ENCODE measurements at regions not wholly inside any gene's neighbourhood (a gene's known extent, or its start where the extent isn't known, plus 50 kb on each side); places are given as distances from the start of the nearest gene placed in this dataset.
"Not testable (repeated sequence)": the region's sequence is repeated elsewhere in the genome, so short reads cannot be mapped to it uniquely, and the experiment has no call there.

DNA sequence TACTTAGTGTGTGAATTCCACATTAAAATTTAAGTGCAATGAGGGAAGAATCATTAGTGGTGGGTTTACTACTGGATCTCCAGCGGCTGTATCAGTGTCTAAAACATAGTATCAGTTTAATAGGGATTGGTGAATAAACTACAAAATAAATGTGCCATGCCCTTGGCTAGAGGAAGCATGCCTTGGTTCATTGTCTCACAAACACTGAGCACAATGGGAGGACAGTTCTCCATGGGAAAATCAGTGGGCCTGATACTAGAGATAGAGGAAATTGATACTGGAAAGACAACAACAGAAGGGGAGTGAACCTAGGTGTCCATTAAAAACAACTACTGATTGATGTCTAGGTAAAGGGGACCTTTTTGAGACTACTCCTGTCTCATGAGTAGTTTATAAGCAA lies 971.6 kb downstream of the SUCLG1 start:
- DNase-seq, result no peak

DNA sequence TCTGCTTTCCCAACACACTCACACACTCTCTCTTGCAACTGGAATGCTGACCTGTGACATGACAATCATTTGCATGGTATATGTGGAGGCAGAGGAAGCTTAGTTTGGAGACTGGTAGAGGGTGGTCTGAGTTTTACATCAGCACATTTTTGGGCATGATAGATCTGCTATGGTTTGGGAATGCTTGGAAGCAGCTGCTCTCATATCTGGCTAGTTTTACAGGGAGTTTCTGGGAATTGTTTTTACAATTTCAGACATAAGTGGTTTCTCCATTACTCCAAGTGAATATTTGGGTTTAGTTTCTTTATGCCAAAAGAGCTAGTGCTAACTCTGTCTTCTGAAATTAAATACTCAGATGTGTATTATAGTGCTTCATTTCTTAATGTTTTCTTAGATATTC lies 977.6 kb downstream of the SUCLG1 start:
- no peak for DNase-seq

DNA sequence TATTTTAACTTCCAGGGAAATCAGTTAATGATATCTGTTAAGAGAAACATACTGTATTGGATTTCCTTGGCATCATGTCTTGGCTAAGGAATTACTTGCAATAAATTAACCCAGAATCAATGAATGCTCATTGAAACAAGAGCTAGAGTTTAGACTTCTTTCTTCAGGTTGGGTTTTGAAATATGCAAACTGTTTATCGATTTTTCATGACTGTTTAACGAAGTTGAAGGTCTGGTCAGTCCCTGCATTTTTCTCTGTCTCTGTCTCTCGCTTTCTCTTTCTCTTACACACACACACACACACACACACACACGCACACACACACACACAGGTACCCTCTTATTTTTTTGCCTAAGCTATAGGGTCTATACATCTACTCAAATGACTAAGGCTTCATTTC lies 981.0 kb downstream of the SUCLG1 start:
- no peak for DNase-seq

DNA sequence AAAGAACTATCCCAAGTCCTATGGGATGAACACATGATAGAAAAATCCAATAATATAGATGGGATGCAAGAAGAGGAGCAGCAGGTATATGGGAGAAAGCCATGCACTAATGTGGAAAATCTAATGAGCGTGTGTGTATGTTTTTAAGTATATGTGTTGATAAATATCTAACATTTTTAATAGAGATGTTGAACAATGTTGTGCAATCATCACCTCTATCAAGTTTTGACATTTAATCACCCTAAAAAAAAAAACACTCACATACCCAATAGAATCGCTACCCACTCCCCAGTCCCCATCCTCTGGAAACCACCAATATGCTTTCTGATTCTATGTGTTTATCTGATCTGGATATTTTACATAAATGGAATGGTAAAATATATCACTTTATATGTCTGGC lies 983.7 kb downstream of the SUCLG1 start:
- no peak for DNase-seq

DNA sequence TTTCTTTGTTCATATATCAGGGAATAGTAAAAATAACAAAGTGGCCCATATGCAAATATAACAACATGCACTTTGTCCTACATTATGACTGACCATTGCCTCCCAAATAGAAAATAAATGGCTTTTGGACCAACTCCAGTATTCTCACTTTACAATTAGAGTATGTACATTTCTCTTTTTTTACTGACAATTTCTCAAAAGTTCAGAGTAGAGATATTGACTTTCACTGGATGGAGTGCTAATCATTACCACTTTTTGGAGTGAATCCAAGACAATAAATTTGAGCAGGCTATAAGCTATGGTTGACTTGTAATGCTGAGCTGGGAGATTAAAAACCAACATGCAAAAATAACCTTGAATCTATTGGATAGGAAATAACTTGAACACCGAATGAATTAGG lies 987.4 kb downstream of the SUCLG1 start:
- no peak for DNase-seq

DNA sequence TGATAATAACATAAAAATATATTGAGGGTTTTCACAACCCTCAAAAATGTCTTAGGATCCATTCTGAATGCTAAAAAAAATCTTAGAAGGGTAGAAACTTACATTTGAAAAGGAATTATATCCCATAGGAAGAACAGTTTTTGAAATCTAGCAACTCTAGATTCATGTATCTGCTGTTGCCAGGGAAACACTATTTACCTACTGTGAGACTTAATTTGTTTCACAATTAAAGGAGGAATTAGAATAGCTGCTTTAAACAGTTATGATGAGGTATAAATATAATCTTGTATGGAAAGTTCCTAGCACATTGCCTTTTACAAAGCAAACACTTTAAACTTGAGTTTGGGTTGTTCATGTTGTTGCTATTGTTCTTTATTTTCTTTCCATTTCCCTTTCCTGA lies 988.2 kb downstream of the SUCLG1 start:
- DNase-seq, result no peak

DNA sequence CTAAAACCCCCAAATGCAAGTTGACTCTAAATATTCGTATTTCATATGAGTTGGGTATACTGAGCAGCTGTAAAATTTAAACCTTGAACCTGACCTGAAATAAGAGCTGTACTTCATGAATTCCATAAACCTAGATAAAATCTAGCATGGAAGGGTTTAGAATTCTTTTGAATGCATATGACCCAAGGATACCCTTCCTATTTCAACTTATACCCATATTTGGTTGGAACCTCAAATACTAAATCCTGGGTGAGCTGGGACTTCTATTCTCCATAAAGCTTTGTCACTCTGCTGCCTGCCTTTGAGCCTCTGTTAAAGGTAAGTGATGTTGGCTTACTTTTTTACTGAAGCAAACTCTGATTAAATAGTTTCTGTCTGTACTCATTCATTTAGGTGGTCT lies 994.6 kb downstream of the SUCLG1 start:
- DNase-seq, result no peak

DNA sequence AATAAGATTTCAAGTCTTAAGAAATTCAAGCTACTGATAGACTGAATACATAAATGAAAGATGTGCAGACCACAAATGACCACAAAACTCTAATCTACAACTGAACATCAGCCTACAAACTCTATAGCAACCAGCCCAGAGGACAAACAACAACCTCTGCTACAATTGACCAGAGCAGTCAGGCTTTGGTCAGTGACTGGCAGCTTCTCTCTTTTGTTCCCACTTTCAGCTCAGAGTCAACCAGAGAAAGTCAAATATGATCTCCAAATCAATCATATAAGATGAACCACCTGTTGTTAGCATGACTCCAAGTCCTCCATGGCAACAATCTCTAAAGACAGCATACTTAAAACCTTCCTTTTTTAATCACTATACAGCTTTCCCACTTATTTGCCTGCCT lies 996.2 kb downstream of the SUCLG1 start:
- DNase-seq, result no peak

DNA sequence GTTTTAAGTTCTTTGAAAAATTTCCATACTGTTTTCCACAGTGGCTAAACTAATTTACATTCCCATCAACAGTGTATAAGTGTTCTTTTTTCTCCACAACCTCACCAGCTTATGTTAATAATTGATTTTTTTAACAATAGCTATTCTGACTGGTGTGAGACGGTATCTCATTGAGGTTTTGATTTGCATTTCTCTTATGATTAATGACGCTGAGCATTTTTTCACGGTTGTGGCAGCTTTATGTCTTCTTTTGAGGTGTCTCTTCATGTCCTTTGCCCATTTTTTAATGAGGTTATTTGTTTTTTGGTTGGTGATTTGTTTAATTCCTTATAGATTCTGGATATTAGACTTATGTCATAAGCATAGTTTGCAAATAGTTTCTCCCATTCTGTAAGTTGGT lies 997.9 kb downstream of the SUCLG1 start:
- no peak for DNase-seq

DNA sequence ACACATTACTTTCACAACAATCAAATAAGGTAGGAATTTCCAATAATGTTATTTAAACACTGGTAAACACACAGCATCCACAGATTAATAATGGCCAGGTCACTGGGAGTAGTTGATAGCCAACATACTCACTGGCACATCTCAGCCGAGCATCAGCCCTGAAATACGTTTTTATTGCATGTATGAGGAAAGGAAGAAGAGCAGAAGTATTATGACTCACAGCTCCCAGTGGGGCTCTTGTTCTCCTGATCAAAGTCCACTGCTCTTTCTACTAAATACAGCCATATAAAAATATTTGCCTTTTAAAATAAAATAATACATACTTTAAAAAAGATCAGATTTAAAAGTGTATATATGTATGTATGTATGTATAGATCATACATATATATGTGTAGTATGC lies 999.6 kb downstream of the SUCLG1 start:
- DNase-seq, result no peak

DNA sequence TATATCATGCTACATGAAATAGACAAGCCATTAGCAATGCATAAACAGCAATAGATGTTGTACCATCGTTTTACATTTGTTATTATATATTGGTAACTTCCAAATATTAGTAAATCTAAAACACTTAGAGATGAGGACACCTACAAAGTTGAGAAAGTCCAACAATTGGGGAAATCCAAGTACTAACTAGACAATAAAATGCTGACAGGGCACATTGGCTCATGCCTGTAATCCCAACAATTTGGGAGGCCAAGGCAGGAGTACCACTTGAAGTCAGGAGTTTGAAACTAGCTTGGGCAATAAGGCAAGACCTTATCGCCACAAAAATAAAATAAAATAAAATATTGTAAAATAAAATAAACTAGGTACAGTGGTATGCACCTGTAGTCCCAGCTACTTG lies 1023.1 kb downstream of the SUCLG1 start:
- DNase-seq, result no peak

DNA sequence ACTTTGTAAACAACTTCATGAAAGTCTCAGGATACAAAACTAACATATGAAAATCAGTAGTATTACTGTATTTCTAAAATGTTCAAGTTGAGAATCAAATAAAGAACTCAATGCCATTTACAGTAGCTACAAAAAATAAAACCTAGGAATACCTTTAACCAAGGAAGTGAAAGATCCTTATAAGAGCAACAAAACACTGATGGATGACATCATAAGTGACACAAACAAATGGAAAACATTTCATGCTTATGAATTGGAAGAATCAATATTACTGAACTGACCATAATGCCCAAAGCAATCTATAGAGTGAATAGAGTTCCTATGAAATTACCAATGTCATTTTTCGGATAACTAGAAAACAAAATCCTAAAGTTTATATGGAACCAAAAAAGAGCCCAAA lies 1038.1 kb downstream of the SUCLG1 start:
- DNase-seq, result no peak

DNA sequence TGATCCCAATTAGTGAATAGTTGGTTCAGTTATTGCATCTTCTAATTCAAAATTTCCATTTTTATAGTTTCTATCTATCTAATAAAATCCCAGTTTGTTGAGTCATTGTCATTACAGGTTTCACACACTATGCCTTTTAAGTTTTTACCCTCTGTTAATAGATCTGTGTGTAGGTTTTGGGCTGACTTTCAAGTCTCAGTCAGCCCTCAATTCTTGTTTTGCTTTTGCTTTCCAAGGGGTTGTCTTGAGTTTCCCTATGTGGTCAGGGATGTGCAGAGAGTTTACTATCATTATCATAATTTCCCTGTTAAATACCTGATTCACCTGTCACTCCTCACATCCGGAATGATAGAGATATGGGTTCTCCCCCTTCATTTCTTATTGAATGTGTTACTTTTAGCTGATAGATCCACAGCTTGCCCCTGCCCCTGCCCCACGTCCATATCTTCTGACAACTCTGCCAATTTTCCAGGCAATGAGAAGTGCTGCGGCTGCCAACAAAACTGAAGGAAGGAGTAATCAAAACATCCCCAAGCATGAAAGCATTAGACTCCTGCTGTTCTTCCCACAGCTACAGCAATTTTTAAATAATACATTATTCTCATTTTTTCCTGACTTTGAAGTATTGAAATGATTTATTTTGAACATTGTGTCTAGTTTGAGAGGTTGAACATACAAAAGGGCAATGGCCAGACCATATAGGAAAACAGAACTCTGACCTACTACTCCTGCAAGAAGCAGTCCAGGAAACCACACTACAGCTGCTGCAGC lies 1064.8 kb downstream of the SUCLG1 start:
- no peak for DNase-seq

DNA sequence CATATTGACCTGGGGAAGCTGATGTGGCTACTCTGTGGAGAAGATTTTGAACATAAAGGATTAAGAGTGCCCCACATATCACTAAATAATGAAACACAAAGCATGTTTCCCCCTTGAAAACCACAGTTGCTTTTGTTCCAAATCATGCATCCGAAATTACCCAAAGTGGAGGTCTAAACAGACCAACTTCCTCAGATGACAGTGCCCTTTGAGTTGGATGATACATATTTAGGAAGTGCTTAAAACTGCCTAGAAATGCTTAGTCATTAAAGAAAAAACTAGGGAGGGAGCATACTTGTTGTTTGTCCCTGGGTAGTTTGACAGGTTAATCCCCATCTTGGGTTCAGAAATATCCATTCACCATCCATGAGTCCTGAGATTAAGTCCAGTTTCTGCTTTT lies 1070.3 kb downstream of the SUCLG1 start:
- DNase-seq, result no peak

DNA sequence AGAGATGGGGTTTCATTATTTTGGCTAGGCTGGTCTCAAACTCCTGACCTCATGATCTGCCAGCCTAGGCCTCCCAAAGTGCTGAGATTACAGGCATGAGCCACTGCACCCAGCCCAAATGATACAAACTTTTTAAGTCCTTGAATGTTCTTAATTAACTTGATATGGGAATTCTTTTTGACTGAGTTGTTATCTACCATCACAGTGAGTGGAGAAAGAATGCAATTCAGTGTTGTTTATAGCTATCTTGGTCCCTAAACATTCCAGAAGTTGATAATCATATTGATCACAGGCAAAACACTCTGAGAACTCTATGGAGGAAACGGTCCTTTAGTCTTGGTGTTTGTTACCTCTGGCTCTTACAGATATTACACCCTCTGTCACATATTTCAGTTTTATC lies 1072.5 kb downstream of the SUCLG1 start:
- DNase-seq, result no peak

DNA sequence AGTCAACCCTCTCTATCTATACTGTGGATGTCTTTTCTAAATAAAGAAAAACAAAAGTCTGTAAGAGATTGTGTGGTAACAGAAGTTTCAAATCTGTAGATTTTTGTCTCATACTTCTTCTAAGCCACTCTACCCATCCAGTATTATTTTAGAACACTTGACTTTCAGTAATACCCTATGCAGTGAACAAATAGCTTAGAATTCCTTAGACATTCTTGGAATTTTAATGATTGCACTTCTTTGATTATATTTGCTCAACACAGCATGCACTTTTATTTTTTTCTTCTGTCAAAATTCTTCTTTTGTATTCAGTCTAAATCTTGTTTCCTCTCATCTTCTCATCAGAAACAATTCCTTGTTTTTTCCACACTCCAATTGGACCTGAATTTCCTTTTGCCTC lies 1080.2 kb downstream of the SUCLG1 start:
- DNase-seq, result no peak

DNA sequence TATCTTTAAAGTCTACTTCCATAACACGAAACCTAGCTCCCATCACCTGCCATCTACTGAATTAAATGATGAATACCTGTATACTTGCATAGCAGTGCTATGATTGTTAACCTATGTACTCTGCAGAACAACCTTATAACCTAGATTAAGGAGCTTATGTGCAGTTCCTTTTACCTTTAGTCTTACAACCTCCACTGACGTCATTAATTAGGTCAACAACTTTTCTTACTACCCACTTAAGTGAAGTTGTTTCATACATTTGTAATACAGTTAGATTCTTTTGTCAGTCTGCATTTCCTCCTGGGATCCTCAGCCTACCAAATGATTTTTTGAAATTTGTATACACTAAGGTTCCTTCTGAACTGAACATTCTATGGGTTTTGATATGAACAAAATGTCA lies 1082.3 kb downstream of the SUCLG1 start:
- no peak for DNase-seq

DNA sequence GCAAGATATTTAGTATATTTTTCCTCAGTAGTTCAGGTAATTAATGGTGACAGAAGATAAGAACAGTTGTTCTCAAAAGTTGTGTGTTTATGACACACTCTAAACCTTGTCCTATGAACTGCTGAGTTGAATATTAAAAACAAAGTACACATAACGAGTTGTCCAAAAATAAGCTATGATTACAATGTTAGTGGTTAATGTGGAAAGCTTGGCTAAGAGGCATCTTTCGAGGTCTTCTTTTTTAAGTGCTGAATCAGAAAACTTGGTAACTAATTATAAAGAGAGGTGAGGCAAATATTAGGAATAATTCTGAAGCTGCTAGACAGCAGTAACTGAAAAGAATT lies 1088.7 kb downstream of the SUCLG1 start:
- DNase-seq, result no peak

DNA sequence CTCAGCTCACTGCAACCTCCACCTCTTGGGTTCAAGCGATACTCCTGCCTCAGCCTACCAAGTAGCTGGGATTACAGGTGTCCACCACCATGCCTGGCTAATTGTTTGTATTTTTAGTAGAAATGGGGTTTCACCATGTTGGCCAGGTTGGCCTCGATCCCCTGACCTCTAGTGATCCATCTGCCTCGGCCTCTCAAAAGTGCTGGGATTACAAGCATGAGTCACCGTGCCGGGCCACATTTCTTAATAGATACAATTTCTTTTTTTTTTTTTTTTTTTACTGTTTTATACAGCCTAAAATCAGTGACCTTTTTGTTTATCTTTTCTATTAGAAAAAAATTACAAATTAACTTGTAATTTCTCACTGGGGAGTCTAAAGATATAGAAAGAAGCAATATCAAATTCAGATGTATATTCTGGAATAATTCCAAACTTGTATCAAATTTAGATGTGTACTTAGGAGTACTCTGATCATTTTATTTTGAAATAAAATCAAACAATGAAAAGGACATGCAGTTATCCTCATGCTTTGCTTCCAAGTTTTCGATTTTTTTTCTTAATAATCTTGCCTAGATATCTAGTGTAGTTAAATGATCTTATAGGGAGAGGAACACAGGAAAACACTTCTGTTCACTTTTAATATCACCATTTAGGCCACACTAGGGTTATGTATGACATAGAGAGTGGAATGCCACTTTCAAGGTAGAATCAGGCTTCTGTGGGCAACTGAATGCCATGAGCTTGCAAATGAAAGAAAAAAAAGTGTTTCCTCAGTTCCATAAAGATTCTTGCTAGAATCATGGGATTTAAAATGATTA lies 1089.3 kb downstream of the SUCLG1 start:
- no peak for DNase-seq

DNA sequence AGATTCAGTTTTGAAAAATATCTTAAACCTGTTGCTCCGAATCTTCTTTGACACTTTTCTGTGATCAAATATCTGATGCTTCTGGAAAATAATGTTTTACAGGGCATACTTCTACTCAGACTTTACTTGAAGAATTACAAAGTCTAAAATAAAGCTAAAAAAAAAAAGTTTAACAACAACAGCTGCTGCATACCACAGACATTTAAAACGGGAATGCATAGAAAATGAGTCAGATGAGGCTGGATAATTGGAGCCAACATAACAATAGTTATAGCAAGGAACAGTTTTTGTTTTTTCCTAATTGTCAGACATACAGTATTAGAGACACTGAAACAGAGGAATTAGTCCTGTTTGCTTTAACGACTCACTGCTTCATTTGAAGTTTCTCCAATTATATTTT lies 1090.2 kb downstream of the SUCLG1 start:
- no peak for DNase-seq

DNA sequence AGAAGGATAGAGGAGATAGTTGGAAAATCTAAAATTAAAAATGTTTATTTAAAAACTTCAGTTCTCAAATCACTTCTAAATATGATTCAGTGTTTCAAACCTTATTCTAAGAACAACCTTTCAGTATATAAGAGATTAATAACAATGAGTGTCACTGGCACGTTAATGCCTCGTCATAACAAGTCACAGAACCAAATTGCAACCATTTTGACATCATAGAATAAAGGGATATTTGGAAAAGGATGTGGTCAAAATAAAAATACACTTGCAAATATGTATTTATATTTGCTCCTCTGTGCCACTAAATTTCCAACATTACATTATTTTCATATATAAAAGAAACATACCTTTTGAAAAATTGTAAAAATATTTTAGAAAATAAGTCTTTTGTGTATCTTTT lies 1090.6 kb downstream of the SUCLG1 start:
- DNase-seq, result no peak

DNA sequence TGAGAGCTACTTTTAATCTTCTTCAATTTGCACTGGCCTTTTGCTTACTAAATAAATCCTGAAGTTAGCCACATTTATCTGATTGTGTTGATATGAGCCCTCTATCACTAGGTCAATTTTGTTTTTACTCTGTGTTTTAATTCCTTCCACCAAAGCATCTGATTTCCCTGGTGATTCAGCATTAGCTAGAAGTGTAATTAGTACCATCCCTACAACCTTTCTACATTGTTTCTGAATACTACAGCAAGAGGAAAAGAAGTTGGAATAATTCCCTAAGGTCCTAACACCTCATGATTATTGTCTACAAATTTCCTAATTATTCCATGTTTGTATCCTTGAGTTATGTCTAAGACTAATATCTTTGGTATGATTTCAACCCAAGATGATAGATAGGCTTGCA lies 1093.6 kb downstream of the SUCLG1 start:
- DNase-seq, result no peak

DNA sequence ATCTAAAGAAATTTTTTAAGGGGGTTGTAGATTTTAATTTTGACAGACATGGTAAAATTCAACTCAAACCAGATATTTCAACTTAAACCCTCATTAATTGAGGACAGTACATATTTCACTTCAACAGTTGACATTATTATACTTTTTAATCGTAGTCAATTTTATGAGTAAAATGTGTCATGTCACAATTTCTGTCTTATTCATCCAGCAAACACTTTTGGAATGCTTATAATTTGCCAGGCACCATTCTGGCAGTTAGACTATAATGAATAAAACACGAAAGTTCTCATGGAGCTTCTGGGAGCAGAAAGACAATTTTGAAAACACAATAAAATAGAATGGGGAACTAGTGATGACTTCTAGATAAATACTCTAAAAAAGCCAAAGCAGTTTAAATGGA lies 1094.8 kb downstream of the SUCLG1 start:
- no peak for DNase-seq

DNA sequence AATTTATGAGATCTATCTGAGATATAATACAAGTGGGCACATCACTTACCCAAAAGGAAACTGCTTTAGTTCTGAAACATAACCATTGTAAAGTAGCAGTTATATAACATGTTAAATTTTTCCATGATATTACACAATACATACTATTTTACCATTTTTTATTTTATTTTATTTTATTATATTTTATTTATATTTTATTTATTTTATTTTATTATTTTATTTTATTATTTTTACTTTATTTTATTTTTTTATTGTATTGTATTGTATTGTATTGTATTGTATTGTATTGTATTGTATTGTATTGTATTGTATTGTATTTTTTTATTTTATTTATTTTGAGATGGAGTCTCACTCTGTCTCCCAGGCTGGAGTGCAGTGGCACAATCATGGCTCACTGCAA lies 1095.9 kb downstream of the SUCLG1 start:
- DNase-seq, result not testable (repeated sequence)

DNA sequence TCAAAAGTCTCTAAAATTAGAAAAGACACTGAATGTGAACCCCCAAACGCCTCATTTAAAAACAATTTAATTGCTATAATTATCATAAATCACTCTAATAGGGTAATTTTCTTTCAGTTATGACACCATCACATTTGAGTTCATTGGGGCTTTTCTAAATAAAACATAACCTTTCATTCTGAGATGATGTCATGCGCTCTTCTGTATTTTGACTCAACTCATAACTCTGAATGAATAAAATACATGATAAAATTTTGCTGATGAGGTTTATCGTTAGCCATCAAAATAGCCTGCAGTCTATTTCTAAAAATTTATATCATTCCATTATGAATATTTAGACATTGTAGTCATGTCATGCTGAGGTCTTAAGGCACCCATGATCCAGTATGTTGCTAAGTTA lies 1099.7 kb downstream of the SUCLG1 start:
- DNase-seq, result no peak

Measured in CD4-positive, alpha-beta T cell treated with Interleukin-4 for 1 hour (primary cell).